ENCODE measurements at regions not wholly inside any gene's neighbourhood (a gene's known extent, or its start where the extent isn't known, plus 50 kb on each side); places are given as distances from the start of the nearest gene placed in this dataset.

- FAIRE-seq (no peak), DNase-seq (ENCODE audit: insufficient read length, low spot score) (no peak)
Observed at GRCh38 chr11:27195837-27196202, 155.2 kb downstream of the BBOX1 start.

- FAIRE-seq: no peak
- no peak for DNase-seq (ENCODE audit: insufficient read length, low spot score)
Observed at GRCh38 chr11:27194976-27195375, 154.4 kb downstream of the BBOX1 start.

- no peak for DNase-seq (ENCODE audit: insufficient read length, low spot score)
- no peak for FAIRE-seq
Observed at GRCh38 chr11:27193434-27194225, 153.0 kb downstream of the BBOX1 start.

- DNase-seq (ENCODE audit: insufficient read length, low spot score) (no peak), FAIRE-seq (no peak)
Observed at GRCh38 chr11:27192184-27192583, 151.6 kb downstream of the BBOX1 start.

- no peak for FAIRE-seq
Observed at GRCh38 chr11:27191639-27192038, 151.0 kb downstream of the BBOX1 start.

GRCh38 chr11:27188696-27189095 is 148.1 kb downstream of the BBOX1 start:
- DNase-seq (ENCODE audit: insufficient read length, low spot score) (no peak), FAIRE-seq (no peak)

More at GRCh38 chr11:27191639-27192038, 151.0 kb downstream of the BBOX1 start:
- no peak for DNase-seq (ENCODE audit: insufficient read length, low spot score)

- no peak for FAIRE-seq
- DNase-seq (ENCODE audit: insufficient read length, low spot score): no peak
Observed at GRCh38 chr11:27187848-27188621, 147.4 kb downstream of the BBOX1 start.

GRCh38 chr11:27187075-27187847 is 146.6 kb downstream of the BBOX1 start:
- FAIRE-seq (no peak), DNase-seq (ENCODE audit: insufficient read length, low spot score) (no peak)

- FAIRE-seq (no peak), DNase-seq (ENCODE audit: insufficient read length, low spot score) (no peak)
Observed at GRCh38 chr11:27186580-27186979, 146.0 kb downstream of the BBOX1 start.

GRCh38 chr11:27184458-27185312 is 144.1 kb downstream of the BBOX1 start:
- FAIRE-seq: no peak
- no peak for DNase-seq (ENCODE audit: insufficient read length, low spot score)

GRCh38 chr11:27183672-27184457 is 143.2 kb downstream of the BBOX1 start:
- peak; percentile 23 for FAIRE-seq
- no peak for DNase-seq (ENCODE audit: insufficient read length, low spot score)

GRCh38 chr11:27179334-27179733 is 138.7 kb downstream of the BBOX1 start:
- FAIRE-seq (no peak), DNase-seq (ENCODE audit: insufficient read length, low spot score) (no peak)

- no peak for DNase-seq (ENCODE audit: insufficient read length, low spot score)
- FAIRE-seq: no peak
Observed at GRCh38 chr11:27178859-27179258, 138.2 kb downstream of the BBOX1 start.
